Endothelial cell of umbilical vein (primary cell): ENCODE measurements at regions not wholly inside any gene's neighbourhood (a gene's known extent, or its start where the extent isn't known, plus 50 kb on each side); places are given as distances from the start of the nearest gene placed in this dataset.
"Not testable (repeated sequence)": the region's sequence is repeated elsewhere in the genome, so short reads cannot be mapped to it uniquely, and the experiment has no call there.

Experiments
- BruUV-seq: library from RNA; stranded (reverse); fragments of 400-500 nt; replicated peaks from 2 replicates; lab custom pipeline; 2021; lab: Mats Ljungman, UMichigan
- CTCF ChIA-PET: fragments of 300-600, 350-600 bp; sonication (Branson Sonifier 250); formaldehyde crosslinking; loops from one replicate; lab custom pipeline; 2021; ENCODE audit warnings: antibody characterized with exemption, inconsistent platforms; lab: Charles Lee
- POLR2A ChIA-PET: fragments of 300-600, 350-600 bp; sonication (Branson Sonifier 250); formaldehyde crosslinking; loops from one replicate; lab custom pipeline; 2021; ENCODE audit warnings: antibody characterized with exemption, inconsistent platforms; lab: Charles Lee
- DNase-seq: peaks from one replicate; pipeline ENCODE4 v3.0.0-alpha.2; 2011; ENCODE audit warnings: low read depth, low spot score
- FAIRE-seq: peaks from 2 replicates; lab custom pipeline; 2011; peaks lifted over from hg19 to GRCh38; lab: Jason Lieb, UNC
- H2AFZ ChIP-seq: 2 replicates; pipeline ENCODE4 v1.6.0; 2012; ENCODE audit warnings: low read depth, low read length, control low read depth, inconsistent platforms
- H3K27ac ChIP-seq: 2 replicates; pipeline ENCODE4 v1.5.1; 2011; ENCODE audit warnings: low read depth, mild to moderate bottlenecking, control low read depth, low read length, moderate library complexity; ENCODE audit not compliant: insufficient read depth
- H3K27me3 ChIP-seq, 2 experiments: 2 replicates each; pipeline versions ENCODE4 v1.6.0 to v1.6.1; 2011; ENCODE audit warnings: low read length in 2 of 2, mixed read lengths in 1 of 2; ENCODE audit not compliant: control insufficient read depth in 2 of 2, insufficient read depth in 2 of 2
- H3K36me3 ChIP-seq, 2 experiments: 2 replicates in 1 of 2; 3 replicates in 1 of 2; pipeline ENCODE4 v1.5.1; 2011; ENCODE audit warnings: low read length in 2 of 2, mild to moderate bottlenecking in 1 of 2, moderate library complexity in 1 of 2; ENCODE audit not compliant: control insufficient read depth in 2 of 2, insufficient read depth in 2 of 2; ENCODE audit errors: extremely low read depth in 1 of 2
- H3K4me1 ChIP-seq: 3 replicates; pipeline ENCODE4 v1.5.1; 2011; ENCODE audit warnings: mild to moderate bottlenecking, low read length; ENCODE audit not compliant: control insufficient read depth, insufficient read depth; ENCODE audit errors: extremely low read depth
- H3K4me2 ChIP-seq: 2 replicates; pipeline ENCODE4 v1.6.1; 2011; ENCODE audit warnings: low read length, control low read depth, mixed read lengths; ENCODE audit not compliant: insufficient read depth
- H3K4me3 ChIP-seq, 3 experiments: fragments of 200-600 bp in 1 of 3; sonication (generic), shearing (Covaris generic) in 1 of 3; replicated peaks in 1 of 3; 2 replicates each; pipeline ENCODE4 v1.5.1; 2011 to 2016; ENCODE audit warnings: control low read depth in 3 of 3, low read length in 3 of 3, mild to moderate bottlenecking in 2 of 3, inconsistent platforms in 1 of 3, low read depth in 1 of 3, moderate library complexity in 1 of 3; ENCODE audit not compliant: insufficient read depth in 1 of 3
- H3K79me2 ChIP-seq: 2 replicates; pipeline ENCODE4 v1.6.0; 2012; ENCODE audit warnings: low read length, inconsistent platforms; ENCODE audit not compliant: control insufficient read depth, insufficient read depth
- H3K9ac ChIP-seq: replicated peaks from 2 replicates; pipeline ENCODE3; 2011; ENCODE audit warnings: low read length, control low read depth; ENCODE audit not compliant: insufficient read depth; ENCODE audit errors: extremely low read depth
- H3K9me1 ChIP-seq: replicated peaks from 3 replicates; pipeline ENCODE4 v1.6.0; 2011; ENCODE audit warnings: mild to moderate bottlenecking, low read length; ENCODE audit not compliant: control insufficient read depth, insufficient read depth; ENCODE audit errors: extremely low read depth
- H3K9me3 ChIP-seq: replicated peaks from 2 replicates; pipeline ENCODE4 v1.5.1; 2012; ENCODE audit warnings: low read length, inconsistent platforms; ENCODE audit not compliant: control insufficient read depth, insufficient read depth
- H4K20me1 ChIP-seq: replicated peaks from 2 replicates; pipeline ENCODE3; 2011; ENCODE audit warnings: mild to moderate bottlenecking, low read length; ENCODE audit not compliant: control insufficient read depth, insufficient read depth; ENCODE audit errors: extremely low read depth
- EZH2 ChIP-seq: IDR thresholded peaks from 2 replicates; pipeline ENCODE4 v1.6.1; 2012; ENCODE audit warnings: borderline replicate concordance, low read depth, mild to moderate bottlenecking, moderate library complexity, low read length, inconsistent platforms; ENCODE audit not compliant: severe bottlenecking
- FOS ChIP-seq: IDR thresholded peaks from 2 replicates; pipeline ENCODE4 v1.6.1; 2011; ENCODE audit warnings: mild to moderate bottlenecking, low read length, moderate library complexity, borderline replicate concordance; ENCODE audit not compliant: insufficient read depth
- GATA2 ChIP-seq: IDR thresholded peaks from 2 replicates; pipeline ENCODE4 v1.7.0; 2011; ENCODE audit warnings: low read depth, mild to moderate bottlenecking, moderate library complexity, mixed read lengths, low read length; ENCODE audit not compliant: insufficient read length, insufficient read depth
- JUN ChIP-seq: IDR thresholded peaks from 2 replicates; pipeline ENCODE4 v1.6.1; 2011; ENCODE audit warnings: borderline replicate concordance, low read depth; ENCODE audit not compliant: insufficient read length, insufficient read depth
- MYC ChIP-seq: IDR thresholded peaks from one replicate; pipeline ENCODE4 v1.6.1; 2011; ENCODE audit warnings: mild to moderate bottlenecking, low read depth, low read length
- POLR2A ChIP-seq: IDR thresholded peaks from 2 replicates; pipeline ENCODE4 v1.6.1; 2012; ENCODE audit warnings: low read depth, mild to moderate bottlenecking, control low read depth, low read length
- POLR2AphosphoS5 ChIP-seq: IDR thresholded peaks from 2 replicates; pipeline ENCODE4 v1.6.1; 2012; ENCODE audit warnings: low read depth, mild to moderate bottlenecking, control low read depth, low read length, moderate library complexity; ENCODE audit not compliant: insufficient read depth
- dilution Hi-C: fragments of 300-500 bp; cut with MboI; formaldehyde crosslinking; loops from one replicate; pipeline ENCODE4 v1.15.0; 2019; ENCODE audit warnings: low sequenced_read_pairs; ENCODE audit not compliant: extremely low pct_ligation_motif_present
- intact Hi-C: fragments of 100-400 bp; cut with micrococcal nuclease; formaldehyde crosslinking; loops from one replicate; pipeline ENCODE4 v1.10.0; 2022
- TF ChIP-seq, protein P1 (sequence below), 2 donors: IDR thresholded peaks; 1 replicate in 1 of 2; 2 replicates in 1 of 2; pipeline ENCODE4 v1.5.1; 2011; ENCODE audit warnings: low read length in 2 of 2, mild to moderate bottlenecking in 2 of 2, moderate library complexity in 2 of 2, control low read depth in 1 of 2, inconsistent platforms in 1 of 2, low read depth in 1 of 2; ENCODE audit not compliant: insufficient read depth in 1 of 2; ENCODE audit errors: extremely low read depth in 1 of 2
- TF ChIP-seq, protein P2 (sequence below): IDR thresholded peaks from 2 replicates; pipeline ENCODE4 v1.6.1; 2011; ENCODE audit not compliant: insufficient read depth, insufficient read length

DNA sequence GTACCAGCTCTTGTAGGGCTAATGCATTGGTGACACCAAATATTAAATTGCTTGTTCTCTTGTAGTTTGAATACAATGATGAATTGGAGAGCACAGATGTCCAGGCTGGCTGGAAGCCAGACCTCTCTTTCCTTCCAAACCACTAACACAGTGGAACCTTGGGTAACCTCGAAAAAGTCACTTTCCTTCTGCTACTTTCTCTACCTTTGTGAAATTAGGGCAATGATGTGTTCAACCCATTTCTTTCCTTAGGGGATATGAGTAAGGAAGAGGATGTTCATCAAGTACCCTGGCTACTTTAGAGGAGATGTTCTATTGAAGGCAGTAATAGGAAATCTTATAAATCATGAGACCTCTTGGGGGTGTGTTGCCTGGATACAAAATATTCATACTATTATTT, 55.7 kb downstream of the XCL2 start:
- dilution Hi-C loops = no loop called here
- H3K9me1 ChIP-seq = no peaks in the 10 kb centered on the region
- H2AFZ ChIP-seq = no peak overlapping the region
- FAIRE-seq (no peak), DNase-seq (no peak)
- H3K36me3 ChIP-seq = no peaks in the 10 kb centered on the region
- no peak for TF ChIP-seq POLR2A
- TF ChIP-seq MYC = no peak
- no peak for TF ChIP-seq FOS
- no peak for TF ChIP-seq POLR2AphosphoS5
- TF ChIP-seq JUN = no peak
- TF ChIP-seq, protein P1, sequence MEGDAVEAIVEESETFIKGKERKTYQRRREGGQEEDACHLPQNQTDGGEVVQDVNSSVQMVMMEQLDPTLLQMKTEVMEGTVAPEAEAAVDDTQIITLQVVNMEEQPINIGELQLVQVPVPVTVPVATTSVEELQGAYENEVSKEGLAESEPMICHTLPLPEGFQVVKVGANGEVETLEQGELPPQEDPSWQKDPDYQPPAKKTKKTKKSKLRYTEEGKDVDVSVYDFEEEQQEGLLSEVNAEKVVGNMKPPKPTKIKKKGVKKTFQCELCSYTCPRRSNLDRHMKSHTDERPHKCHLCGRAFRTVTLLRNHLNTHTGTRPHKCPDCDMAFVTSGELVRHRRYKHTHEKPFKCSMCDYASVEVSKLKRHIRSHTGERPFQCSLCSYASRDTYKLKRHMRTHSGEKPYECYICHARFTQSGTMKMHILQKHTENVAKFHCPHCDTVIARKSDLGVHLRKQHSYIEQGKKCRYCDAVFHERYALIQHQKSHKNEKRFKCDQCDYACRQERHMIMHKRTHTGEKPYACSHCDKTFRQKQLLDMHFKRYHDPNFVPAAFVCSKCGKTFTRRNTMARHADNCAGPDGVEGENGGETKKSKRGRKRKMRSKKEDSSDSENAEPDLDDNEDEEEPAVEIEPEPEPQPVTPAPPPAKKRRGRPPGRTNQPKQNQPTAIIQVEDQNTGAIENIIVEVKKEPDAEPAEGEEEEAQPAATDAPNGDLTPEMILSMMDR (IDR thresholded peaks at IDR 0.05; ENCODE audit: extremely low read depth in 1 of 2, insufficient read depth in 1 of 2, low read depth in 1 of 2, low read length in 2 of 2) = no peak
- no peak for TF ChIP-seq EZH2
- no peak for TF ChIP-seq GATA2
- TF ChIP-seq, protein P2, sequence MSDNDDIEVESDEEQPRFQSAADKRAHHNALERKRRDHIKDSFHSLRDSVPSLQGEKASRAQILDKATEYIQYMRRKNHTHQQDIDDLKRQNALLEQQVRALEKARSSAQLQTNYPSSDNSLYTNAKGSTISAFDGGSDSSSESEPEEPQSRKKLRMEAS = no peak
- POLR2A ChIA-PET = no interaction called here
- no peaks in the 10 kb centered on the region for H3K4me1 ChIP-seq
- BruUV-seq = no TSS peak
- no peaks in the 10 kb centered on the region for H3K9me3 ChIP-seq
- H3K4me3 ChIP-seq = no peak overlapping the region
- H3K79me2 ChIP-seq = no peaks in the 10 kb centered on the region
- intact Hi-C loops = no loop called here
- CTCF ChIA-PET = interaction anchor here (1.3 kb wide), 1 partner anchor 10 kb away, joined by 6 read pairs; no protein-coding TSS in a partner anchor
- no peaks in the 10 kb centered on the region for H3K27me3 ChIP-seq
- H4K20me1 ChIP-seq = no peaks in the 10 kb centered on the region
- no peak overlapping the region for H3K27ac ChIP-seq
- H3K4me2 ChIP-seq = no peak overlapping the region
- no peak overlapping the region for H3K9ac ChIP-seq

DNA sequence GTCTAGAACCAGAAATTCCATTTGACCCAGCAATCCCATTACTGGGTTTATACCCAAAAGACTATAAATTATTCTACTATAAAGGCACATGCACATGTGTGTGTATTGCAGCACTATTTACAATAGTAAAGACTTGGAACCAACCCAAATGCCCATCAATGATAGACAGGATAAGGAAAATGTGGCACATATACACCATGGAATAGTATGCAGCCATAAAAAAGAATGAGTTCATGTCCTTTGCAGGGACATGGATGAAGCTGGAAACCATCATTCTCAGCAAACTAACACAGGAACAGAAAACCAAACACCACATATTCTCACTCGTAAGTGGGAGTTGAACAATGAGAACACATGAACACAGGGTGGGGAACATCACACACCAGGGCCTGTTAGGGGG, 57.0 kb downstream of the XCL2 start:
- dilution Hi-C loops, CTCF ChIA-PET, POLR2A ChIA-PET, H3K27me3 ChIP-seq, H3K9ac ChIP-seq, H3K4me3 ChIP-seq, H3K4me1 ChIP-seq, H3K79me2 ChIP-seq, intact Hi-C loops, DNase-seq, BruUV-seq, H3K36me3 ChIP-seq, H3K9me1 ChIP-seq, H3K4me2 ChIP-seq, FAIRE-seq, H4K20me1 ChIP-seq, H3K27ac ChIP-seq, H2AFZ ChIP-seq, H3K9me3 ChIP-seq: not testable (repeated sequence)
